NCI-H524 treated with DMSO at 0.1 percent for 48 hours (cell line): ENCODE measurements at regions not wholly inside any gene's neighbourhood (a gene's known extent, or its start where the extent isn't known, plus 50 kb on each side); places are given as distances from the start of the nearest gene placed in this dataset.
"Not testable (repeated sequence)": the region's sequence is repeated elsewhere in the genome, so short reads cannot be mapped to it uniquely, and the experiment has no call there.

Source experiments
- DNase-seq: peaks from one replicate; lab custom pipeline; 2025; lab: John Stamatoyannopoulos, UW

GRCh38 chr21:33993286-33994231 lies 78.0 kb upstream of the ATP5PO start:
- DNase-seq, result no peak

DNA sequence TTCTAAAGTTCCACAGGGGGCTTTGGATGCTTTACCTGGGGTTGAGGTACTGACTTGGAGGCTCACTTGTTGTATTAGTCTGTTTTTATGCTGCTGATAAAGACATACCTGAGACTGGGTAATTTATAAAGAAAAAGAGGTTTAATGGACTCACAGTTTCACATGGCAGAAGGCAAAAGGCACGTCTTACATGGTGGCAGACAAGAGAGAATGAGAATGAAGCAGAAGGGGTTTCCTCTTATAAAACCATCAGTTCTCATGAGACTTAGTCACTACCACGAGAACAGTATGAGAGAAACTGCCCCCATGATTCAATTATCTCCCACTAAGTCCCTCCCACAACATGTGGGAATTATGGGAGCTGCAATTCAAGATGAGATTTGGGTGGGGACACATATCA lies 76.8 kb upstream of the ATP5PO start:
- not testable (repeated sequence) for DNase-seq

GRCh38 chr21:33991133-33991532 lies 75.5 kb upstream of the ATP5PO start:
- no peak for DNase-seq

DNA sequence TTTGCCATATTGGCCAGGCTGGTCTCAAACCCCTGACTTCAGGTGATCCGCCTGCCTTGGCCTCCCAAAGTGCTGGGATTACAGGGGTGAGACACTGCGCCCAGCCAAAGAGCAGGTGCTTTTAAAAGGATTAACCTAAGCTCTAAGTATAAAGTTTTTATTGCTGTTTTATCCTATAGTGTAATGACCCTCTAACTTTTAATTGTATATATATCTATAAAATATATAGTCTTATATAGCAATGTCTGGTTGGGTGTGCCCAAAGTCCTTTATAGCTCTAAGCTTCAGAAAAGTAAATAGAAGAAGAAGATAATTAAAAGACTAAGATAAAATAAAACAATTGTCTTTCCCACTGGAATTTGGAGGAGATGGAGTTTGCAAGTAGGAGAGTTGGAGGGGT lies 73.8 kb upstream of the ATP5PO start:
- no peak for DNase-seq

GRCh38 chr21:33988237-33989017 lies 72.8 kb upstream of the ATP5PO start:
- DNase-seq, result no peak

DNA sequence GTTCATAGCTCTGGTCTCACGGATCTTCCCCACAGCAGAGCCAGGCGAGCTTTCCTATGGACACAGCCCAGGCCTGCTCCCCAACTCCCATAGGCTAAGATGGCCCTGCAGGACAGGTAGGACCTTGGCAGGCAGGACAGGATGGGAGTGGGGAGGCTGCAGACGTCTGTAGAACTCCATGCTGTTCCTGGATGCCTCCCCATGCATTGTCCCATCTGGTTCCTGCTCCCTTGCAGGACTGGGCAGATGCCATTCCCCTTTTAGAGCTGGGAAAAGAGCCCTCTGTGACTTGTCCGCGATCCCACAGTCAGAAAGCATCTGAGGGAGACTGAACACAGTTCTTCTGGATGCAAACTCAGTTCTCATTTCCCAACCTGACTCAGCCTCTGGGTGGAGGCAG lies 71.9 kb upstream of the ATP5PO start:
- no peak for DNase-seq

DNA sequence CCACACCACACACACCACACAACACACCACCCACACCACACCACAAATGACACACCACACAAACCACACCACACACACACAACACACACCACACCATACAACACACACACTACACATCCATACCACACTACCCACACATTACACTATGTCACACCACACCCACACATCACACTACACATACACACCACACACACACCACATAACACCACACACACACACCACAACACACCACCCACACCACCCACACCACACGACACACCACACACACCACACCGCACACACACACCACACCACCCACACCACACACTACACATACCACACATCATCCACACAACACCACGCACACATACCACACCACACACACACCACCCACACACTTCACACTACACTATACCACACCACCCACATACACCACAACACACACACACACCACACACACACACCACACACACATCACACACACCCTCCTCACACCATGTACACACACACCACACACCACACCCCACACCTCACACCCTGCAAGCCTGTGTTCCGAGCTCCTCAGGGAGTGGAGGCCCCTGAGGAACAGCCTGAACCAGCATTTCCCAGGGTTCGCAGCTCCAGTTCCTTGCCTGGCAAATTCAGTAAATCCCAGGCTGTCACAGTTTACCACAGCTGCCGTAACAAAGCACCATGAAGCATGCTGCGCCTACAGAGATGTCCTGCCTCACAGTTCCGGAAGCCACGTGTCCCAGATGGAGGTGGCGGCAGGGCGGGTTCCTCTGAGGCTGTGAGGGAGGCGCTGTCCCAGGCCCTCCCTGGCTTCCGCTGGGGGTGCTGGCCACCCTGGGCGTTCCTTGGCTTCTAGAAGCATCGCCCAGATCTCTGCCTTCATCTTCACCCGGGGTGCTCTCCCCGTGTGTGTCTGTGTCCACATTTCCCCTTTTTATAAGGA lies 69.8 kb upstream of the ATP5PO start:
- no peak for DNase-seq

GRCh38 chr21:33984021-33984481 lies 68.4 kb upstream of the ATP5PO start:
- no peak for DNase-seq

- no peak for DNase-seq
Observed at GRCh38 chr21:33981391-33982101, 65.9 kb upstream of the ATP5PO start.

DNA sequence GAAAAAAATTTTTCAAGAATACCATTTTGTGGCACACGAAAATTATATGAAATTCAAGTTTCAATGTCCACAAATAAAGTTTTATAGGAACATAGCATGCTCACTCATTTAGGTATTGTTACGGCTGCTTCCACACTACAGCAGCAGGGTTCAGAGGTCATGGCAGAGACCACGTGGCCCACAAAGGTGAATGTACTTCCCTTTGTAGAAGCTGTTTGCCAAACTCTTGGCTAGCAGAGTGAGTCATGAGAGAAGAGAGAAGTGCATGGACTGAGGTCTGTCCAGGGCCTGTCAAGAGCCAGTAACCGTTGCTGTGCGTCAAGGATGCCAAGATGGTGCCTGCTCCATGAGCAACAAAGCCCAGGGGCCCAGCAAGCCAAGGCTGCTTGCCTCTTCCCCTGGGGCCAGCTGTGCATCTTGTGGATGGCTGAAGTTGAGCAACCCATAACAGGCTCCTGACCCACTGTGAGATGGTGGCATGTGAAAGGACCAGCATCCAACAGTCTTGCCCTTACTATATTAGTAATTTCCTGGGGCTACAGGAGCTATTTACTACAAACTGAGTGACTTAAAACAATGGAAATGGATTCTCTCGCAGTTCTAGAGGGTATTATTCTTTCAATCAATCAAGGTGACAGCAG lies 64.8 kb upstream of the ATP5PO start:
- DNase-seq, result no peak

DNA sequence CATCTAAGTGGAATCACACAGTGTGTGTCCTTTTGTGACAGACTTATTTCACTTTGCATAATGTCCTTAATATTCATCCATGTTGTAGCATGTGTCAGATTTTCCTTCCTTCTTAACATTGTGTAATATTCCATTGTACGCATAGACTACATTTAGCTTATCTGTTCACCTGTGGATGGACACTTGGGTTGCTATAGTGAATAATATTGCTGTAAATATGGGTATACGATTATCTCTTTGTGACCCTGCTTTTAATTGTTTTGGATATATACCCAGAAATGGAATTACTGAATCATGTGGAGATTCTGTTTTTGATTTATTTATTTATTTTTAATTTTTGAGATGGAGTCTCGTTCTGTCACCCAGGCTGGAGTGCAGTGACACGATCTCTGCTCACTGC lies 63.0 kb upstream of the ATP5PO start:
- DNase-seq, result no peak

GRCh38 chr21:33977721-33978369 lies 62.2 kb upstream of the ATP5PO start:
- DNase-seq, result no peak

DNA sequence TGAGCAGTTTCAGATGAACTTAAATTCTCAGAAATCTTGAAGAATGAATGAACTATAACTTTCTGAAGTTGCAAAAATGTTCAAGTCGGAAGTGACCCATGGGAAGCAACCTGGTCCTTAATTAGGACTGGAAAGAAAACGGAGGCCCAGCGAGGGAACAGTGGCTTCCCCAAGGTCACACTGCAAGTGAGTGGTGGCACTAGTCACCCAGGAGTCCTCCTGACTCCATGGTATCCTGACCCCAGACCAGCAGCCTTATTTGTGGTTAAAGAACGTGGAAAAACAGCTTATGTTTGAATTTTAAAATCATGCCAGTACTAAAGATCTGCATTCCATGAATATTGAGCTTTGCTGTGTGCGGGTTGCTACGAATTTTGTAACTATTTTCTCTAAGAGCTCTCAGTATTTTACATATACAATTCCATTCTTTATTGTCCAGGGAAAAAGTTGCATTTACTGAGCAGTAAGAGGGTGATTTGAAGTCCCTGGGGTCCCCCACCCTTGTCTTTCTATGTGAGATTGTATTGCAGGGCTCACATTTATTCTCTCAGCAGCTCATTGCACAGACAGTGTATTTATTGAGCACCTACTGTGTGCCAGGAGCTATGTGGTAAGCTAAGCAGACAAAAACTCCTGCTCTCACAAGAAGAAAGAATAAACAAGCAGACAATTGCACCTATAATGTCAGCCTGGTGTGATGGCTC lies 61.6 kb upstream of the ATP5PO start:
- no peak for DNase-seq

DNA sequence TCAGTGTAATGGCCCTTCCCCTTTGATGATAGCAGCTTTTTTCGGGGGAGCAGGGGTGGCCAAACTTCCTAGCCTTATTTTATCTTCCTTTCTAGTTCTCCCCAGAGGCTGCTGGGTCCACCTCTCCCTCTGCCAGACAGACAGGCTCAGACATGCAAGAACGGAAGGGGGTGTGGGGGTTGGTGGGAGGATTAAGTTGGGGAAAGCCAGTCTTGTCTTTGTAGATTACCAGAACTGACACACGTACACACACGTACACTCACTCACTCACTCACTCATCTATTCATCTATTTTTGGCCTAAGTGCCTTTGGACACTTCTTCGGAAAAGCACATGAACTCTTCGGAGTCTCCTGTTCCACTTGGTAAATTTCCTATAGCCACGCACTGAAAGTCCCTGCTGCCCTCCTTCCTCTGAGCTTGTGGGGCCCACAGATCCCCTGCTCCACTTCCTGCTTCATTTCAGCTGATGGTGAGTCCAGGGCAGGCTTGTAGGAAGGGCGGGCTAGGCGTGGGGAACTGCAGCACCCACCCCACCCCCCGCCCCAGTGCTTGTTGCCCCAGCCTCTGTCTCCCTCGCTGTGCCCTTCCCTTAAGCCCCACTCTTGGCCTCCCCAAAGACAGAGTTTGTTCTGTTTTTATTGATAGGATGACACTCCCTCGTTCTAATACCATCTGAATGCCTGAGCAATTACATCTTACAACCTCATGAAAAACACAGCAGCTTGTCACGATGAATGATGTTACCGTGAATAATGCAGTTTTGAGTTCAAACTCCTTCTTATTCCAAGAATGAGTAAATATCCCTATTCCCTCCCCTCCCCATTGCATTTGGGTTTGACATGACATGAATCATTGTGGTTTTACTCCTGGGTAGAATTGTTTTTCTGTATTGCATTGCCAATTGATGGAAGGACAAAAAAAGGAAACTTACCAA lies 60.7 kb upstream of the ATP5PO start:
- DNase-seq, result no peak

DNA sequence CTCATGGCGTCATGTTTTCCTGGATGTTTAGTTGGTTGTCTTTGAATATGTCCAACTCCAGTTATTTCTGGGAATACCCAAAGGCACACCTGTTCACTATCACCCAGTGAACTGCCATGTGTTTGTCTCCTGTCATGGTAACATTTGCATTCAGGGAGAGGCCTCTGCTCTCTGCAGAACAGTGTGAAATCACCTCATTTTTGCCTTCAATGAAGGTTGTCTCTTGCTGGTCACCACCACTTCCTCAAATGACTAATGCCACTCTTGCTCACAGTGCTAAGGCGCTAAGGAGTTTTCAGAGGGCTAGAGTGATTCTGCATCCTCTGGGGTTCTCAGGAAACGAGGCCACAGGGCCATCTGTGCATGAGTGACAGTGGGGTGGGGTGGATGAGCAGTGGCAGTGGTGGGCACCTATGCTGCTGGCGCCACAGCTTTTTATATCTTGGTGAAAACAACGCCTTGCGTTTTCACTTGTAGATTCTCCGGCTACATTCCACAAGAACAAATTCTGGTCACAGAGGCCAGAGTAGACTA lies 60.0 kb upstream of the ATP5PO start:
- no peak for DNase-seq

DNA sequence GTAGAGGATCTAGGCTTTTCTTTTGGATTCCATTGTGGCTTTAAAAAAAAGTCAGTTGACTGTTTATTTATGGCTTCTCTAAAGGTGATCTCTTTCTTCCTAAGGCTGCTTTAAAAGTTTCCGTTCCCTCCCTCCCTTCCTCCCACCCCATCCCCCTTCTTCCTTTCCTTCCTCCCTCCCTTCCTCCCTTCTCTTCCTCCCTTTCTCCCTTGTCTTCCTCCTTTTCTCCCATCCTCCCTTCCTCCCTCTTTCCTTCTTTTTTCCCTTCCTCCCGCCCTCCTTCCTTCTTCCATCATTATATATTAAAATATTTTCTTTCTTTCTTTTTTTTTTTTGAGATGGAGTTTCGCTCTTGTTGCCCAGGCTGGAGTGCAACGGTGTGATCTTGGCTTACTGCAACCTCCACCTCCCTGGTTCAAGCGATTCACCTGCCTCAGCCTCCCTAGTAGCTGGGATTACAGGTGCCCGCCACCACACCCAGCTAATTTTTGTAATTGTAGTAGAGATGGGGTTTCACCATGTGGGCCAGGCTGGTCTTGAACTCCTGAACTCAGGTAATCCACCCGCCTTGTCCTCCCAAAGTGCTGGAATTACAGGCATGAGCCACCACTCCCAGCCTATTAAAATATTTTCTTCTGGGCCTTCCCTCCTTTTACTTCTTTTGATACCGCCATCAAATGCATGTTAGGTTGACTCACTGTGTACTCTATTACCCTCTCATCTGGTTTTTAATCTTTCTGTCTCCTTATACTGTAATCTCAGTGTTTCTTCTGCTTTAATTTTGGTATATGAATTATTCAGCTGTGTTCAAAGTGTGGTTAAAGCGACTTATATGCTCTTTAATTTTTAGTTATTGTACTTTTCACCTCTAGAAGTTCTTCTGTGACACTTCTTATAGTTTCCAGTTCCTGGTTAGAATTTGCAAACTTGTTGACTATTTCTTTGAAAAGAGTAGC lies 59.2 kb upstream of the ATP5PO start:
- DNase-seq, result no peak

GRCh38 chr21:33973268-33973667 lies 57.7 kb upstream of the ATP5PO start:
- no peak for DNase-seq
